ENCODE measurements at regions not wholly inside any gene's neighbourhood (a gene's known extent, or its start where the extent isn't known, plus 50 kb on each side); places are given as distances from the start of the nearest gene placed in this dataset.

GRCh38 chr15:69798481-69799250 lies 299.1 kb downstream of the TLE3 start:
- WGBS, 2 donors (ENCODE audit: low coverage in 1 of 2), result 75 to 93% methylated on average over 4 to 7 of the region's 7 CpGs
- no peak overlapping the region for H3K27ac ChIP-seq
- no peak overlapping the region for H3K4me3 ChIP-seq
- no peaks in the 10 kb centered on the region for H3K9me3 ChIP-seq
- TF ChIP-seq CTCF (IDR thresholded peaks at IDR 0.05), result no peak
- no peak for TF ChIP-seq POLR2AphosphoS5 (IDR thresholded peaks at IDR 0.05)
- no peak for TF ChIP-seq POLR2A (IDR thresholded peaks at IDR 0.05)
- no peak for TF ChIP-seq EP300 (IDR thresholded peaks at IDR 0.05)
- H3K36me3 ChIP-seq, result no peaks in the 10 kb centered on the region
- H3K27me3 ChIP-seq, result no peaks in the 10 kb centered on the region
- no peak for ATAC-seq
- H3K4me1 ChIP-seq, result peaks cover 0 to 26% (median 3%) of the 10 kb centered on the region in 3 donors

GRCh38 chr15:69801144-69801543 lies 296.6 kb downstream of the TLE3 start:
- no CpG with 5 or more reads among the region's 9 CpGs for WGBS, 2 donors (ENCODE audit: low coverage in 1 of 2)

DNA sequence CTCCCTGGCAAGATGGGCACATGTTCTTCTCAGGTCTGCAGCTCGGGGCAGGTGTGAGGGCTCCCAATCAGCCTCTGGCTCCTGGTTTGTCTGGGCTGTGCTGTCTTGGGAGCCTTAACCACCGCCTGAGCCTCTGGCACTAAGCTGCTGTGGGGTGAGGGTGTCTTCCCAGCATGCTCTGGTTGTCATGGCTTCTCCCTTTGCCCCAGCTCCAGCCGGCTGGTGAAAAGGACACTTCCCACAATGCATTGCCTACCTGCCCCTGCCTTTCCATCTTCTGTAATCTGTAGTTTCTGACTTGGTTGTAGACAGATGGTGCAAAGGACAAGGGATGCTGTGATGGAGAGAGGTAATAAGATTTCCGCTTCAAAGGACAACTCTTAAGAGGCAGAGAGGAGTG lies 295.3 kb downstream of the TLE3 start:
- H3K27me3 ChIP-seq, result no peaks in the 10 kb centered on the region

More at GRCh38 chr15:69801144-69801543, 296.6 kb downstream of the TLE3 start:
- no peak for ATAC-seq
- H3K4me1 ChIP-seq, result peaks cover 0 to 1% (median 0%) of the 10 kb centered on the region in 3 donors
- H3K4me3 ChIP-seq, result no peak overlapping the region
- no peaks in the 10 kb centered on the region for H3K27me3 ChIP-seq
- no peaks in the 10 kb centered on the region for H3K9me3 ChIP-seq
- H3K36me3 ChIP-seq, result no peaks in the 10 kb centered on the region
- TF ChIP-seq POLR2A (IDR thresholded peaks at IDR 0.05), result no peak
- TF ChIP-seq POLR2AphosphoS5 (IDR thresholded peaks at IDR 0.05), result no peak
- TF ChIP-seq EP300 (IDR thresholded peaks at IDR 0.05), result no peak
- no peak for TF ChIP-seq CTCF (IDR thresholded peaks at IDR 0.05)
- no peak overlapping the region for H3K27ac ChIP-seq

DNA sequence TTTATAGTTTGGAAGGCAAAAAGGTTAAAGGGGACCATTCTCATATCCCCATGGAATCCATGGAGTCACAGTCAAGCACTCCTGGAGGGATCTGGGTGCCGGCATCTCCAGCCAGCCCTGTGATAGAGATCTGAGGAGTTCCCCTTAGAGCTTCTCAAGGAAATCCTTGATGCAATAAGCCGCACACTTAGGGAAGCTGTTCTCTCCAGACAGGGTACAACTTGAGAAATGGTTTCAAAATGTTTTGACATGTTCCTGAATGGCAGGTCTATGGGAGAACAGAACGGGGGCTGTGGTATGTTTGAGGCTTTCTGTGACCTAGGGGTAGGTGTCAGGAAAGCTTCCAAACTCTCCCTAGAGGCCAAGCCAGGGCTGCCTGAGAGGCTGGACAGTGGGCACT lies 292.9 kb downstream of the TLE3 start:
- no peak overlapping the region for H3K27ac ChIP-seq
- H3K9me3 ChIP-seq, result no peaks in the 10 kb centered on the region
- TF ChIP-seq POLR2A (IDR thresholded peaks at IDR 0.05) (no peak), EP300 (IDR thresholded peaks at IDR 0.05) (no peak), POLR2AphosphoS5 (IDR thresholded peaks at IDR 0.05) (no peak), CTCF (IDR thresholded peaks at IDR 0.05) (no peak)
- ATAC-seq, result no peak
- no peaks in the 10 kb centered on the region for H3K27me3 ChIP-seq
- 83 to 94% methylated on average over 2 to 3 of the region's 3 CpGs for WGBS, 2 donors (ENCODE audit: low coverage in 1 of 2)
- H3K36me3 ChIP-seq, result no peaks in the 10 kb centered on the region
- peaks cover 0 to 7% (median 0%) of the 10 kb centered on the region in 3 donors for H3K4me1 ChIP-seq
- no peak overlapping the region for H3K4me3 ChIP-seq

More for the DNA sequence above, 295.3 kb downstream of the TLE3 start:
- Histone ChIP-seq H3K36me3 (no peaks in the 10 kb centered on the region), H3K9me3 (no peaks in the 10 kb centered on the region), H3K27ac (no peak overlapping the region), H3K4me3 (no peak overlapping the region), H3K4me1 (no peaks in the 10 kb centered on the region)
- TF ChIP-seq CTCF (IDR thresholded peaks at IDR 0.05) (no peak), POLR2A (IDR thresholded peaks at IDR 0.05) (no peak), POLR2AphosphoS5 (IDR thresholded peaks at IDR 0.05) (no peak), EP300 (IDR thresholded peaks at IDR 0.05) (no peak)
- 69% methylated on average over 3 of the region's 4 CpGs; no CpG with 5 or more reads in 1 of the 2 donors for WGBS, 2 donors (ENCODE audit: low coverage in 1 of 2)
- no peak for ATAC-seq

All from gastroesophageal sphincter (tissue), 4 donors.